ENCODE measurements at regions not wholly inside any gene's neighbourhood (a gene's known extent, or its start where the extent isn't known, plus 50 kb on each side); places are given as distances from the start of the nearest gene placed in this dataset.

DNA sequence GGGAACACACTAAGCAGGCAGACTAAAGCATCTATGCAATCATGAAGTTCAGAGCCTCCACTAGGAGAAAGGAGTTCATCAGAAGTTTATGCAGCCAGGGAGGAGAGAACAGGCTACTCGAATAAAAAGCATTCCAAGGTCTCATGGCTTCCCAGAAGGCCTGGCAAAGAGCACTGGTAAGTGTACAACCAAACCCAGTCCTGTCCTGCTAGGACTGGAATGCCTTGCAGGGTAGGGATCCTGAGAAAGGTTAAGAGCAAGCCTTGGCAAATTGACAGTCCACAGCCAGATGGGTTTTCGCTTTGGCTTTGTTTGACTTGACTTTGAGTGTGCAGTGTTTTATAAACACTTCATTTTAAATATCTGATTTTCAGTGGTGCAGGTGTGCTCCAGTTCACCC lies 133.6 kb upstream of the ATP1B1 start:
- TF ChIP-seq CTCF (conservative IDR thresholded peaks at IDR 0.05; ENCODE audit: low read length), result no peak
- no peak for TF ChIP-seq EZH2phosphoT487 (IDR thresholded peaks at IDR 0.05; ENCODE audit: borderline replicate concordance, low read depth, low read length)
